Left colon (tissue), 2 donors: ENCODE measurements at regions not wholly inside any gene's neighbourhood (a gene's known extent, or its start where the extent isn't known, plus 50 kb on each side); places are given as distances from the start of the nearest gene placed in this dataset.
"Not testable (repeated sequence)": the region's sequence is repeated elsewhere in the genome, so short reads cannot be mapped to it uniquely, and the experiment has no call there.

Experiments
- ATAC-seq: fragments of 200-7000 bp; cut with Tn5 transposase; one replicate; pipeline ENCODE4 v1.9.1; 2020; ENCODE audit warnings: mild to moderate bottlenecking, moderate library complexity
- DNase-seq, 2 donors: peaks; one replicate each; pipeline ENCODE4 v3.0.0-alpha.2; 2020
- intact Hi-C, 2 donors: fragments of 100-400 bp; cut with DNase I in 1 of 2; cut with micrococcal nuclease in 1 of 2; formaldehyde crosslinking; loops; one replicate each; pipeline versions ENCODE4 v1.11.2 to v1.14.0; 2022; cut with DNase I, micrococcal nuclease
- donor health status: DM: no; HTN: no; CAD: no.
- donor health status: DM: yes; HTN: yes; CAD: no.

GRCh38 chr5:88634014-88634413, 249.0 kb downstream of the MEF2C start:
- intact Hi-C loops = no loop called here
- ATAC-seq = no peak
- no peak for DNase-seq

DNA sequence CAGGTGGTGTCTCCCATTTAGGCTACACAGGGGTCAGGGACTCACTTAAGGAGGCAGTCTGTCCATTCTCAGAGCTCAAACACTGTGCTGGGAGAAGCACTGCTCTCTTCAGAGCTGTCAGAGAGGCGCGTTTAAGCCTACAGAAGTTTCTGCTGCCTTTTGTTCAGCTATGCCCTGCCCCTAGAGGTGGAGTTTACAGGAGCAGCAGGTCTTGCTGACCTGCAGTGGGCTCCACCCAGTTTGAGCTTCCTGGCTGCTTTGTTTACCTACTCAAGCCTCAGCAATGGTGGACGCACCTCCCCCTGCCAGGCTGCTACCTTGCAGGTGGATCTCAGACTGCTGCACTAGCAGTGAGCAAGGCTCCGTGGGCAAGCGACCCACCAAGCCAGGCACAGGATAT, 260.1 kb downstream of the MEF2C start:
- DNase-seq, ATAC-seq, intact Hi-C loops: not testable (repeated sequence)

DNA sequence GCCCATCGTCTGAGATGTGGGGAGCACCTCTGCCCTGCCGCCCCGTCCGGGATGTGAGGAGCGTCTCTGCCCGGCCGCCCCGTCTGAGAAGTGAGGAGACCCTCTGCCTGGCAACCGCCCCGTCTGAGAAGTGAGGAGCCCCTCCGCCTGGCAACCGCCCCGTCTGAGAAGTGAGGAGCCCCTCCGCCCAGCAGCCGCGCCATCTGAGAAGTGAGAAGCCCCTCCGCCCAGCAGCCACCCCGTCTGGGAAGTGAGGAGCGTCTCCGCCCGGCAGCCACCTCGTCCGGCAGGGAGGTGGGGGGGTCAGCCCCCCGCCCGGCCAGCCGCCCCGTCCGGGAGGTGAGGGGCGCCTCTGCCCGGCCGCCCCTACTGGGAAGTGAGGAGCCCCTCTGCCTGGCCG, 267.2 kb downstream of the MEF2C start:
- DNase-seq, intact Hi-C loops, ATAC-seq: not testable (repeated sequence)

DNA sequence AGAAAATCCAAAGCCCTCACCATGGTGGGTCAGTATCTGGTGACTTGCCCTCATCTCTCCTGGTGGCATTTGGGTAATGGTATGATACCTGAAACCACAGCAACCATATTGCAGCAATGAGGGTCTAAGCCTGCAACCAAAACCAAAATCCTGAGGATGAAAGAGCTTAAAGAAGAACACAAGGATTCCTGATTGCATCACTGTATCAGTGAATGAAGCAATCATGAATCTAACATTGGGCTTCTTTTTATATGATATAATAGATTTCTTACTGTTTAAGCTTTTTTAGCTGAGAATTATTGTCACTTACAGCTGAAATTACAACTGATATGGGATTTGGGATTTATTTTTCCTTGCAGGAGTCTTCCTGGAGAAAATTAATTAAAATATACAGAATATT, 269.9 kb downstream of the MEF2C start:
- ATAC-seq (no peak), DNase-seq (no peak)
- intact Hi-C loops = no loop called here

- DNase-seq (no peak), ATAC-seq (no peak)
- intact Hi-C loops = no loop called here
These were observed 272.4 kb downstream of the MEF2C start for GRCh38 chr5:88610586-88610985.

GRCh38 chr5:88607492-88607891, 275.5 kb downstream of the MEF2C start:
- ATAC-seq = no peak
- intact Hi-C loops = no loop called here
- no peak for DNase-seq

DNA sequence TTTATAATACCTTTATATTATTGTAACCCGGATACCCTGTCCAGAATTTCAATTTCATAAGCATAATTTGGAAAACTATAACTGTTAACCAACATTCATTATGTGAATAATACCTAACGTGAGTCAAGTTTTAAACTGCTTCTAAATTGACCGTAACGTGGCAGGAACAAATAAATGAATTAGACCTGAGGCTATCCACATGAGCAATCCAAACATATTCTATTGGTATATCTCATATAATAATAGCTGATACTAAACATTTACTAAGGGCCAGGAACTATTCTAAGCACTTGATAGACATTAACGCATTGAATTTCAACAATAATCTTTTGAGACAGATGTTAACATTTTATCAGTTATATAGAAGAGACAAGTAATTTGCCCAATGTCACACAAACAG, 276.4 kb downstream of the MEF2C start:
- no peak for ATAC-seq
- no peak for DNase-seq
- intact Hi-C loops = no loop called here

- ATAC-seq = no peak
- DNase-seq = no peak
- intact Hi-C loops = no loop called here
These were observed 276.8 kb downstream of the MEF2C start for GRCh38 chr5:88606173-88606572.

GRCh38 chr5:88602584-88602983, 280.4 kb downstream of the MEF2C start:
- intact Hi-C loops = no loop called here
- ATAC-seq = no peak
- DNase-seq = peak in 1 of 2 donors; percentile 28

DNA sequence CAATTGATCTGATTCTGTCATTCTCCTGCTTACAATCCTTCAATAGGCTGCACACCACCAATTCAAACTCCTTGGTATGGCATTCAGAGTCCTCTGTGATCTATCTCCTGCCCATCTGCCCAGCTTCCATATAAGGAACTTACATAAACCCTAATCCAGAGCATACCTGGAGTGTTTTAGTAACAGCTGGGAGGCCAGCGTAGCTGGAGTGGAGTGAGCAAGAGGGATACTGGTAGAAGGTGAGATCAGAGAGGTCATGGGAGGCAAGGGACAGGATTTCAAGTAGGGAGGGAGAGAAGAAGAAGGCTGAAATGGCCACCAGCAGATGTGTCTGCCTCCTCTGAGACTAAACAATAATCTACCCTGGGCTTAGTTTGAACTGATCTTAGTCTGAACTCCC, 288.5 kb downstream of the MEF2C start:
- DNase-seq (no peak), ATAC-seq (no peak)
- intact Hi-C loops = no loop called here

- ATAC-seq = no peak
- intact Hi-C loops = no loop called here
- DNase-seq = no peak
These were observed 294.4 kb downstream of the MEF2C start for GRCh38 chr5:88588609-88589008.

DNA sequence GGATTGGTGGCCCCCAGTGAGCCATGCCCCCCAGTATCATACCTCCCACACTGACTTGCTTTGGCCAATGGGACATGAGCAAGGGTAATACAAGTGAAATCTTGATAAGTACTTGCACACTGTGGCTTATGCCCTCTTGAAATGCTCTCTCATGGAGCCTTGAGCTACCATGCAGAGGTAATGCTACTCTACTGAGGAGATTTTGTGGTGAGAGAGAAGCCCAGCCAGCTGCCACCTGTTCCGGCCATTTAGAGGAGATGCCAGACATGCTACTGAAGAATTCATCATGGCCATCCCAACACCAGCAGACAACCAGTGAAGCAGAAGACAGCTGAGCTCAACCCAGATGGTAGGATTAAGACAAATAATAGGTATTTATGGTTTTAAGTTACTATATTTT, 299.5 kb downstream of the MEF2C start:
- intact Hi-C loops = no loop called here
- no peak for DNase-seq
- no peak for ATAC-seq

DNA sequence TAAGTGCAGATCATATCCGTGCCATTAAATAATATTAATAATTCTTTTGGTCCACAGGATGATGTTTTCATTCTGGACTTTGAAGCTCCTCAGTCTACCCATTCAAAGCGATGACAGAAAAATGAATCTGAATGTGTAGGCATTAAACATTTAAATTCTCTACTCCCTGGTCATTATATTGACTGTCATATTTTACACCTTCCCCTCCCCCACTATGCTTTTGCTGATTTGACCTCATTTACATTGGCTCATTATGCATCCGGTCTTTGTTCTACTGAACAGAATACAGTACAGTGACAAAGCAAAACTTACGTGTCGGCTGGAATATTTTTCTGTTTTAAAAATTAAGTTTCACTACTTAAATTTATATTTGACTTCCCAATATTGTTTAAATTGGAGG, 289.7 kb upstream of the TMEM161B start:
- intact Hi-C loops = no loop called here
- no peak for DNase-seq
- no peak for ATAC-seq

DNA sequence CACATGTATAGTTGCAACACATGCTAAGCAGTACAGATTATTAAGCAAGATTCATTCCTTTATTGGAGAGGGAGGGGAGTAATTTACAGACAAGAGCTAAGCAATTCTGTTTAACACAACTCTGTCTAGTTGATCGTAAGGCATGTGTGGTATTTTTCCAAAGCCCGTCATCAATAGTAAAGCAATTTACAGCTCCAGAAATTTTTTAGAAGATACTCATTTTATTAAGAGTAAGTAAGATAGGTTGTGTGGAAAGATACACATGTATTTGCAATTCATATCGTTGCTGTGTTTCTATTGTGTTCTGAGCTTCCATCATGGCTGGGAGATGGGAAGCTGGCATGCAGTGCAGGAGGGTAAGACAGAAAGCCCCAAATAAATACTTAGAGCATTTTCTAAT, 289.2 kb upstream of the TMEM161B start:
- ATAC-seq (no peak), DNase-seq (no peak)
- intact Hi-C loops = no loop called here

DNA sequence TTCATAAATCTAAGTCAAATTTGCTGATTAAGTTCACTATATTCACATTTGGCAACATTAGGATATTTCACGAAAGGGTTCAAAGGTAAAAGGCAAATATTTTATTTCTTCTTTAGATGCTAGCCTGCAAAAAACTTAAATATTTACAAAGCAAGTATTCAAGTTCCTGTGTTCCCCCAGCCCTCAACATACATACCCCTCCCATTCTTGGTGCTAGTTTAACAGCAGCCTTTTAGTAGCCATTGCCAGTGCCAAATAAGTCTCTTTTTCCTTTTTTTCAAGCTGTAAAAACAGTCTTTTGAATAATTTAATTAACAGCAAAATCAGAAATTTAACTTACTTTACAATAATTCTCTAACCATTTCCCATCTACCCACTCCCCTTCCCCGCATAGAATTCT, 288.5 kb upstream of the TMEM161B start:
- intact Hi-C loops = no loop called here
- ATAC-seq = no peak
- no peak for DNase-seq

DNA sequence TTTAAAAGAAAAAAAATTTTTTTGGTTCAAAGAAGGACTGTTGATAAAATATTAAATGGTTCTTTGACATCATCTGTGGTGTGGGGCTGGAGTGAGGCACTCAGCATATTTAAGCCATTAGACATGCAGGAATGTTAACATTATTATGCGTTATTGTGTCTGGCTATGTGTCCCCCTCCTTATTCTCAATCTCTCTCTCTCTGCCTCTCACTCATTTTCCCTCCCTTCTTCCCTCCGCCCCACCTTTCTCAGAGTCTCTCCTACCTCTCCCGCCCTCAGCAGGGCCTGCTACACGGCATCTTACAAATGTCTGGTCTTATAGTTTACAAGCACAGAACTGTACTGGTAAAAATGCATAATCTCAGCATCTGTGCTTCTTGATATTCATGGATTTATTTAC, 287.8 kb upstream of the TMEM161B start:
- DNase-seq (no peak), ATAC-seq (no peak)
- intact Hi-C loops = no loop called here

GRCh38 chr5:88555674-88556073, 287.0 kb upstream of the TMEM161B start:
- ATAC-seq (no peak), DNase-seq (no peak)
- intact Hi-C loops = no loop called here

GRCh38 chr5:88553986-88554385, 285.3 kb upstream of the TMEM161B start:
- DNase-seq = no peak
- ATAC-seq = no peak
- intact Hi-C loops = no loop called here

- no peak for ATAC-seq
- intact Hi-C loops = no loop called here
These were observed 284.7 kb upstream of the TMEM161B start for GRCh38 chr5:88553136-88553875.

DNA sequence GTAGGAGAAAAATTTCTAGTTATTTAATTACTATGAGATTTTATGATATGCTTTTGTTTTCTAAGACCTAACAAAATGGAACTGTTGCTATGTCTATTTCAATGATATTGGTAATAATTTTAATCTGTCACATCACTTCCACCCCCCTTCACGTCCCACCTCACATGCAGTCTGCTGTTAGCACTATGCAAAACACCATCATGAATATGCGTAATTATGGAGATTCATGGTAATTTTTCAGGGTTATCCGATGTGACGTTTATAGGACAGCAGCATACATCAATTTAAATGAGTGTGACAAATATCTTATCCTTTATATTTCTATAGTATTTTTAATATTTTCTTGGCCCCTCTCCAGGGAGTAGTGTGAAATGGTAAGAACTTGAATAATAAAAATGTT, 283.8 kb upstream of the TMEM161B start:
- ATAC-seq (no peak), DNase-seq (no peak)
- intact Hi-C loops = no loop called here

More at GRCh38 chr5:88553136-88553875, 284.7 kb upstream of the TMEM161B start:
- no peak for DNase-seq

DNA sequence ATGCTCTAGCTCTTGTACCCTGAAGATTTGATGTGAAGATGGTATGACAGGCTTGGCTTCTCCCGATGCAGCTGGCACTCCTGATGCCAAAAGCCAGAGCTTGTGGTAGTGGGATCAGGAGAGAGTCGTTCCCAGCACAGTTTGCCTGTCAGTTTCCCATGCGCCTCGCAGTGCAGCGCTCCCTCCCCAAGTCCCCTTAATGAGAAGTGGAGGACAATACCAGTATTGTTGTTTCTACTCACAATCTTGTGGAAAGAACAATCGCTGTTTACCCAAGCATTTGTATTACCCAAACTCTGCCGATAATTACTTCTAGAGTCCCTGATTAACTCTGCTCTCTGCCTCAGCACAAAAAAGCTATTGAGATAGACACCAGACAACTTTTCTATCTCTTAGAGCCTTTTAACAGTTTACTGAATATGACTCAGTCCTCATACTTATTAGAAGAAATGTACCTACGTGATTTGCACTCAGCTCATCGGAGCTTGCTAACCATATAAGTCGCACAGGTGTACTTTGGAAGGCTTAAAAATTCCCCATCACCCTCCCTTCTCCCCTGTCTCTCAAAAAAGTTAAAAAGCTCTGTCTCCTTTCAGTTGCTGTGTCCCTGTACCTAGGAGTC, 283.2 kb upstream of the TMEM161B start:
- no peak for DNase-seq
- intact Hi-C loops = no loop called here
- no peak for ATAC-seq
